Esophagus squamous epithelium (tissue), 4 donors: ENCODE measurements at regions not wholly inside any gene's neighbourhood (a gene's known extent, or its start where the extent isn't known, plus 50 kb on each side); places are given as distances from the start of the nearest gene placed in this dataset.

Source experiments
- POLR2A ChIP-seq, 4 donors: fragments of 450-650 bp; IDR thresholded peaks; one replicate each; pipeline ENCODE4 v1.6.1; 2017; ENCODE audit warnings: antibody characterized with exemption in 4 of 4, mild to moderate bottlenecking in 4 of 4, moderate library complexity in 3 of 4
- TF ChIP-seq, protein P1 (sequence below), 6 experiments: fragments of 450-650 bp in 4 of 6; fragments of 200-600 bp in 2 of 6; sonication (generic) in 2 of 6; IDR thresholded peaks; one replicate each; pipeline ENCODE4 v1.5.1; 2016 to 2019; ENCODE audit warnings: antibody characterized with exemption in 6 of 6, mild to moderate bottlenecking in 4 of 6, moderate library complexity in 4 of 6

- TF ChIP-seq, protein P1, sequence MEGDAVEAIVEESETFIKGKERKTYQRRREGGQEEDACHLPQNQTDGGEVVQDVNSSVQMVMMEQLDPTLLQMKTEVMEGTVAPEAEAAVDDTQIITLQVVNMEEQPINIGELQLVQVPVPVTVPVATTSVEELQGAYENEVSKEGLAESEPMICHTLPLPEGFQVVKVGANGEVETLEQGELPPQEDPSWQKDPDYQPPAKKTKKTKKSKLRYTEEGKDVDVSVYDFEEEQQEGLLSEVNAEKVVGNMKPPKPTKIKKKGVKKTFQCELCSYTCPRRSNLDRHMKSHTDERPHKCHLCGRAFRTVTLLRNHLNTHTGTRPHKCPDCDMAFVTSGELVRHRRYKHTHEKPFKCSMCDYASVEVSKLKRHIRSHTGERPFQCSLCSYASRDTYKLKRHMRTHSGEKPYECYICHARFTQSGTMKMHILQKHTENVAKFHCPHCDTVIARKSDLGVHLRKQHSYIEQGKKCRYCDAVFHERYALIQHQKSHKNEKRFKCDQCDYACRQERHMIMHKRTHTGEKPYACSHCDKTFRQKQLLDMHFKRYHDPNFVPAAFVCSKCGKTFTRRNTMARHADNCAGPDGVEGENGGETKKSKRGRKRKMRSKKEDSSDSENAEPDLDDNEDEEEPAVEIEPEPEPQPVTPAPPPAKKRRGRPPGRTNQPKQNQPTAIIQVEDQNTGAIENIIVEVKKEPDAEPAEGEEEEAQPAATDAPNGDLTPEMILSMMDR (IDR thresholded peaks at IDR 0.05), result no peak
- TF ChIP-seq POLR2A (IDR thresholded peaks at IDR 0.05), result no peak
Observed at GRCh38 chr6:15183979-15184378, 61.9 kb upstream of the JARID2 start.
